H9 (cell line): ENCODE measurements at regions not wholly inside any gene's neighbourhood (a gene's known extent, or its start where the extent isn't known, plus 50 kb on each side); places are given as distances from the start of the nearest gene placed in this dataset.
A peak's percentile ranks its signal among the peaks of the same experiment; 100 is the strongest.

ENCODE experiments used
- DNase-seq: peaks from one replicate; pipeline ENCODE4 v3.0.0-alpha.2; 2017
- H2AFZ ChIP-seq: one replicate; pipeline ENCODE4 v1.6.1; 2013; ENCODE audit warnings: mild to moderate bottlenecking, low read length, control low read depth, moderate library complexity
- H2AK5ac ChIP-seq: 2 replicates; pipeline ENCODE4 v1.6.1; 2013; ENCODE audit warnings: low read length, control low read depth, mixed read lengths; ENCODE audit not compliant: insufficient read length
- H2BK120ac ChIP-seq: one replicate; pipeline ENCODE4 v1.6.1; 2013; ENCODE audit warnings: low read depth, mild to moderate bottlenecking, low read length, control low read depth, inconsistent platforms; ENCODE audit not compliant: poor library complexity, severe bottlenecking
- H2BK12ac ChIP-seq: 2 replicates; pipeline ENCODE4 v1.6.1; 2013; ENCODE audit warnings: low read length, control low read depth, mixed read lengths, low read depth; ENCODE audit not compliant: insufficient read length
- H2BK15ac ChIP-seq: 2 replicates; pipeline ENCODE4 v1.6.1; 2013; ENCODE audit warnings: low read depth, low read length, control low read depth
- H2BK20ac ChIP-seq: one replicate; pipeline ENCODE4 v1.6.1; 2013; ENCODE audit warnings: low read depth, mild to moderate bottlenecking, low read length, control low read depth, inconsistent platforms; ENCODE audit not compliant: poor library complexity, severe bottlenecking
- H2BK5ac ChIP-seq: 2 replicates; pipeline ENCODE4 v1.6.1; 2013; ENCODE audit warnings: low read length, control low read depth, mixed read lengths; ENCODE audit not compliant: insufficient read length
- H3K14ac ChIP-seq: 2 replicates; pipeline ENCODE4 v1.6.1; 2013; ENCODE audit warnings: low read length, control low read depth; ENCODE audit not compliant: insufficient read depth
- H3K18ac ChIP-seq: 2 replicates; pipeline ENCODE4 v1.6.1; 2013; ENCODE audit warnings: low read depth, mild to moderate bottlenecking, mixed read lengths, low read length, control low read depth; ENCODE audit not compliant: insufficient read length
- H3K23ac ChIP-seq: 2 replicates; pipeline ENCODE4 v1.6.1; 2013; ENCODE audit warnings: low read length, control low read depth, mixed read lengths, low read depth; ENCODE audit not compliant: insufficient read length
- H3K23me2 ChIP-seq: 2 replicates; pipeline ENCODE4 v1.6.1; 2013; ENCODE audit warnings: low read depth, mild to moderate bottlenecking, mixed read lengths, low read length, control low read depth; ENCODE audit not compliant: insufficient read length, poor library complexity, severe bottlenecking
- H3K27ac ChIP-seq: 2 replicates; pipeline ENCODE4 v1.5.1; 2013; ENCODE audit warnings: low read length, control low read depth, mixed read lengths, low read depth; ENCODE audit not compliant: insufficient read length
- H3K27me3 ChIP-seq: 2 replicates; pipeline ENCODE4 v1.6.1; 2013; ENCODE audit warnings: low read length, control low read depth, inconsistent platforms; ENCODE audit not compliant: insufficient read depth
- H3K4ac ChIP-seq: 2 replicates; pipeline ENCODE4 v1.6.1; 2013; ENCODE audit warnings: low read depth, mild to moderate bottlenecking, control low read depth, inconsistent platforms, low read length, moderate library complexity
- H3K4me1 ChIP-seq: 2 replicates; pipeline ENCODE4 v1.6.1; 2013; ENCODE audit warnings: low read length, control low read depth, inconsistent platforms; ENCODE audit not compliant: insufficient read depth
- H3K4me2 ChIP-seq: 2 replicates; pipeline ENCODE4 v1.6.1; 2013; ENCODE audit warnings: low read length, control low read depth, mixed read lengths; ENCODE audit not compliant: insufficient read length, insufficient read depth
- H3K56ac ChIP-seq: 2 replicates; pipeline ENCODE4 v1.6.1; 2013; ENCODE audit warnings: low read depth, mild to moderate bottlenecking, mixed read lengths, low read length, control low read depth; ENCODE audit not compliant: insufficient read length
- H3K79me1 ChIP-seq: 2 replicates; pipeline ENCODE4 v1.6.1; 2013; ENCODE audit warnings: low read depth, mild to moderate bottlenecking, moderate library complexity, low read length, control low read depth, inconsistent platforms; ENCODE audit not compliant: insufficient read depth, poor library complexity, severe bottlenecking
- H3K79me2 ChIP-seq: 2 replicates; pipeline ENCODE4 v1.6.1; 2013; ENCODE audit warnings: low read length, control low read depth, inconsistent platforms; ENCODE audit not compliant: insufficient read depth
- H3K9ac ChIP-seq: 2 replicates; pipeline ENCODE4 v1.6.1; 2013; ENCODE audit warnings: low read length, control low read depth, mixed read lengths; ENCODE audit not compliant: insufficient read length; ENCODE audit errors: extremely low read depth
- H3K9me3 ChIP-seq: one replicate; pipeline ENCODE4 v1.6.1; 2013; ENCODE audit warnings: low read depth, low read length, inconsistent platforms; ENCODE audit not compliant: control insufficient read depth
- H3T11ph ChIP-seq: one replicate; pipeline ENCODE4 v1.6.1; 2013; ENCODE audit warnings: mild to moderate bottlenecking, low read length, control low read depth, inconsistent platforms
- H4K20me1 ChIP-seq: one replicate; pipeline ENCODE4 v1.6.1; 2013; ENCODE audit not compliant: control insufficient read depth, insufficient read length, insufficient read depth
- H4K5ac ChIP-seq: 2 replicates; pipeline ENCODE4 v1.6.1; 2013; ENCODE audit warnings: low read depth, mild to moderate bottlenecking, mixed read lengths, low read length, control low read depth; ENCODE audit not compliant: insufficient read length
- H4K8ac ChIP-seq: replicated peaks from 2 replicates; pipeline ENCODE4 v1.6.1; 2013; ENCODE audit warnings: low read length, control low read depth, mixed read lengths, low read depth; ENCODE audit not compliant: insufficient read length
- H4K91ac ChIP-seq: 2 replicates; pipeline ENCODE4 v1.6.1; 2013; ENCODE audit warnings: low read depth, mild to moderate bottlenecking, moderate library complexity, mixed read lengths, low read length, control low read depth; ENCODE audit not compliant: insufficient read length
- H3K27ac Mint-ChIP-seq, 3 experiments: 2 replicates in 2 of 3; 3 replicates in 1 of 3; pipeline ENCODE4 v1.8.0; 2020 to 2021; ENCODE audit warnings: mixed read lengths in 3 of 3, mild to moderate bottlenecking in 1 of 3, moderate library complexity in 1 of 3
- H3K27me3 Mint-ChIP-seq: 2 replicates; pipeline ENCODE4 v1.8.0; 2021; ENCODE audit warnings: low read depth, mild to moderate bottlenecking, moderate library complexity, mixed read lengths
- H3K36me3 Mint-ChIP-seq, 3 experiments: 2 replicates in 2 of 3; 3 replicates in 1 of 3; pipeline ENCODE4 v1.8.0; 2020 to 2021; ENCODE audit warnings: low read depth in 3 of 3, mixed read lengths in 3 of 3; ENCODE audit not compliant: insufficient read depth in 1 of 3
- H3K4me1 Mint-ChIP-seq, 2 experiments: 2 replicates each; pipeline ENCODE4 v1.8.0; 2020; ENCODE audit warnings: mixed read lengths in 2 of 2
- H3K4me3 Mint-ChIP-seq, 2 experiments: 2 replicates in 1 of 2; 3 replicates in 1 of 2; pipeline ENCODE4 v1.8.0; 2020 to 2021; ENCODE audit warnings: mild to moderate bottlenecking in 2 of 2, mixed read lengths in 2 of 2, moderate library complexity in 1 of 2
- H3K9me3 Mint-ChIP-seq, 2 experiments: 2 replicates in 1 of 2; 3 replicates in 1 of 2; pipeline ENCODE4 v1.8.0; 2020; ENCODE audit warnings: mild to moderate bottlenecking in 2 of 2, mixed read lengths in 2 of 2, moderate library complexity in 1 of 2
- CTCF ChIP-seq: fragments of 200-600 bp; sonication (generic); conservative IDR thresholded peaks from 3 replicates; pipeline ENCODE4 v1.8.0; 2021; ENCODE audit warnings: antibody characterized with exemption, mild to moderate bottlenecking
- WGBS: extraction: QIAGEN DNeasy Blood & Tissue Kit; methylation state at CpG from one replicate; pipeline ENCODE4 v1.1.7; 2013; ENCODE audit warnings: missing lambda C conversion rate, low lambda C conversion rate, mixed read lengths; ENCODE audit not compliant: insufficient read length; ENCODE audit errors: extremely low coverage; 5-methylcytosine and 5-hydroxymethylcytosine counted together

- Histone ChIP-seq H2AK5ac (no peak overlapping the region), H2BK15ac (no peak overlapping the region), H3K56ac (no peak overlapping the region), H4K5ac (no peak overlapping the region), H3K79me1 (no peaks in the 10 kb centered on the region), H3K23me2 (no peaks in the 10 kb centered on the region), H3K23ac (no peak overlapping the region), H2BK20ac (no peak overlapping the region), H2BK12ac (no peak overlapping the region), H4K91ac (no peak overlapping the region), H3K4me2 (no peak overlapping the region), H3K14ac (no peak overlapping the region), H3K27me3 (no peaks in the 10 kb centered on the region), H2BK120ac (no peak overlapping the region), H3K79me2 (no peaks in the 10 kb centered on the region), H2BK5ac (no peak overlapping the region), H2AFZ (no peak overlapping the region), H3K9ac (no peak overlapping the region), H3K9me3 (no peaks in the 10 kb centered on the region), H4K8ac (no peak overlapping the region), H4K20me1 (no peaks in the 10 kb centered on the region), H3K27ac (no peak overlapping the region), H3K4me1 (no peaks in the 10 kb centered on the region), H3K4ac (no peak overlapping the region), H3K18ac (no peak overlapping the region), H3T11ph (no peak overlapping the region)
- H3K4me3 Mint-ChIP-seq, result no peak overlapping the region
- no peaks in the 10 kb centered on the region for H3K36me3 Mint-ChIP-seq
- H3K9me3 Mint-ChIP-seq, result no peaks in the 10 kb centered on the region
- no peaks in the 10 kb centered on the region for H3K27me3 Mint-ChIP-seq
- no peak for TF ChIP-seq CTCF
- WGBS, result no CpG with 5 or more reads among the region's 4 CpGs
- no peak for DNase-seq
- H3K27ac Mint-ChIP-seq, result peak overlapping the region in 2 of 3 experiments; percentile 66 to 89; a peak in 3 of 7 replicates
- peaks cover 9 to 12% of the 10 kb centered on the region in 2 experiments; a peak in 3 of 4 replicates for H3K4me1 Mint-ChIP-seq
Measured at GRCh38 chr5:86675311-86675710, 57.6 kb downstream of the COX7C start.
